Activated T-cell treated with anti-CD3 and anti-CD28 coated beads for 48 hours (primary cell): ENCODE measurements at regions not wholly inside any gene's neighbourhood (a gene's known extent, or its start where the extent isn't known, plus 50 kb on each side); places are given as distances from the start of the nearest gene placed in this dataset.
A peak's percentile ranks its signal among the peaks of the same experiment; 100 is the strongest.
"Not testable (repeated sequence)": the region's sequence is repeated elsewhere in the genome, so short reads cannot be mapped to it uniquely, and the experiment has no call there.

ENCODE experiments used
- DNase-seq: peaks from one replicate; pipeline ENCODE4 v3.0.0-alpha.2; 2020; ENCODE audit warnings: low read depth

GRCh38 chr18:51330739-51331138 lies 133.3 kb upstream of the MEX3C start:
- no peak for DNase-seq

- no peak for DNase-seq
Measured at GRCh38 chr18:51337406-51337805, 139.9 kb upstream of the MEX3C start.

- no peak for DNase-seq
Measured at GRCh38 chr18:51339856-51340255, 142.4 kb upstream of the MEX3C start.

GRCh38 chr18:51340332-51340731 lies 142.9 kb upstream of the MEX3C start:
- DNase-seq = no peak

- DNase-seq = peak; percentile 8
Measured at GRCh38 chr18:51342815-51343214, 145.3 kb upstream of the MEX3C start.

- no peak for DNase-seq
Measured at GRCh38 chr18:51345848-51346391, 148.4 kb upstream of the MEX3C start.

- no peak for DNase-seq
Measured at GRCh38 chr18:51346404-51346803, 148.9 kb upstream of the MEX3C start.

- DNase-seq = no peak
Measured at GRCh38 chr18:51350081-51350480, 152.6 kb upstream of the MEX3C start.

- DNase-seq = no peak
Measured at GRCh38 chr18:51355841-51356240, 158.4 kb upstream of the MEX3C start.

- not testable (repeated sequence) for DNase-seq
Measured at GRCh38 chr18:51360301-51360700, 162.8 kb upstream of the MEX3C start.

GRCh38 chr18:51361130-51361860 lies 163.8 kb upstream of the MEX3C start:
- no peak for DNase-seq

GRCh38 chr18:51363384-51363783 lies 165.9 kb upstream of the MEX3C start:
- DNase-seq = no peak

GRCh38 chr18:51370996-51371395 lies 173.5 kb upstream of the MEX3C start:
- DNase-seq = no peak

- DNase-seq = no peak
Measured at GRCh38 chr18:51371929-51372328, 174.4 kb upstream of the MEX3C start.

GRCh38 chr18:51382081-51382480 lies 184.6 kb upstream of the MEX3C start:
- no peak for DNase-seq

GRCh38 chr18:51383116-51383515 lies 185.6 kb upstream of the MEX3C start:
- no peak for DNase-seq

GRCh38 chr18:51383711-51384110 lies 186.2 kb upstream of the MEX3C start:
- no peak for DNase-seq

- DNase-seq = no peak
Measured at GRCh38 chr18:51385270-51385669, 187.8 kb upstream of the MEX3C start.

GRCh38 chr18:51390702-51391101 lies 193.2 kb upstream of the MEX3C start:
- DNase-seq = no peak

GRCh38 chr18:51391215-51391614 lies 193.7 kb upstream of the MEX3C start:
- no peak for DNase-seq

GRCh38 chr18:51391731-51392130 lies 194.2 kb upstream of the MEX3C start:
- DNase-seq = no peak

GRCh38 chr18:51397347-51397962 lies 200.0 kb upstream of the MEX3C start:
- DNase-seq = no peak

- DNase-seq = no peak
Measured at GRCh38 chr18:51398104-51398503, 200.6 kb upstream of the MEX3C start.
